Psoas muscle (tissue), 7 donors: ENCODE measurements at regions not wholly inside any gene's neighbourhood (a gene's known extent, or its start where the extent isn't known, plus 50 kb on each side); places are given as distances from the start of the nearest gene placed in this dataset.

Experiments used
- ATAC-seq, 4 donors: fragments of 200-7000 bp; cut with Tn5 transposase; one replicate each; pipeline ENCODE4 v1.9.1; 2020; ENCODE audit warnings: moderate library complexity in 3 of 4, mild to moderate bottlenecking in 2 of 4
- DNase-seq, 2 donors: peaks; one replicate each; pipeline ENCODE4 v3.0.0-alpha.2; 2020
- H3K27ac ChIP-seq: fragments of 200-600 bp; one replicate; pipeline ENCODE4 v1.8.0; 2022
- H3K27me3 ChIP-seq, 3 donors: fragments of 200-600 bp in 1 of 3; one replicate each; pipeline versions ENCODE4 v1.6.1 to v1.8.0; 2013 to 2022; ENCODE audit warnings: low read length in 2 of 3, mild to moderate bottlenecking in 2 of 3, moderate library complexity in 1 of 3; ENCODE audit not compliant: insufficient read depth in 3 of 3
- H3K36me3 ChIP-seq, 2 donors: fragments of 200-600 bp in 1 of 2; one replicate each; pipeline versions ENCODE4 v1.6.1 to v1.8.0; 2013 to 2022; ENCODE audit warnings: low read depth in 1 of 2, mild to moderate bottlenecking in 1 of 2, moderate library complexity in 1 of 2; ENCODE audit not compliant: insufficient read depth in 1 of 2
- H3K4me1 ChIP-seq: fragments of 200-600 bp; one replicate; pipeline ENCODE4 v1.8.0; 2022
- H3K4me3 ChIP-seq: fragments of 200-600 bp; one replicate; pipeline ENCODE4 v1.8.0; 2022; ENCODE audit warnings: mild to moderate bottlenecking
- H3K9me3 ChIP-seq: fragments of 200-600 bp; one replicate; pipeline ENCODE4 v1.8.0; 2022
- CTCF ChIP-seq: fragments of 200-600 bp; IDR thresholded peaks from one replicate; pipeline ENCODE4 v1.8.0; 2022; ENCODE audit warnings: antibody characterized with exemption
- WGBS, 3 donors: extraction: QIAGEN DNeasy Blood & Tissue Kit; methylation state at CpG; one replicate each; pipeline versions ENCODE4 v1.1.6 to v1.1.7; 2013; 5-methylcytosine and 5-hydroxymethylcytosine counted together
- intact Hi-C, 2 donors: fragments of 100-400 bp; cut with DNase I; formaldehyde crosslinking; loops; one replicate each; pipeline versions ENCODE4 v1.11.0 to v1.14.2; 2022
- donor health status: healthy with polysubstance abuse.
- donor health status: DM: no; HTN: no; CAD: no; lungs with moderate emphysema.
- donor health status: Bipolar disorder and iron deficiency.
- donor health status: healthy.
- donor health status: DM: yes; HTN: yes; CAD: no.
- donor health status: DM: no; HTN: no; CAD: no.
- donor health status: DM: yes; HTN: yes; CAD: no.

GRCh38 chr2:204108330-204108751 is 171.8 kb downstream of the ICOS start:
- WGBS, 3 donors: 15 to 34% (median 25%) methylated on average over 3 of the region's 3 CpGs
- intact Hi-C loops: no loop called here
- Histone ChIP-seq H3K27me3 (no peaks in the 10 kb centered on the region), H3K9me3 (no peaks in the 10 kb centered on the region), H3K27ac (no peak overlapping the region), H3K36me3 (no peaks in the 10 kb centered on the region), H3K4me3 (no peak overlapping the region), H3K4me1 (no peaks in the 10 kb centered on the region)
- no peak for ATAC-seq
- peak; percentile 42 for TF ChIP-seq CTCF
- no peak for DNase-seq

GRCh38 chr2:204108781-204109295 is 172.3 kb downstream of the ICOS start:
- Histone ChIP-seq H3K4me3 (no peak overlapping the region), H3K9me3 (no peaks in the 10 kb centered on the region), H3K27ac (no peak overlapping the region), H3K4me1 (no peaks in the 10 kb centered on the region), H3K27me3 (no peaks in the 10 kb centered on the region), H3K36me3 (no peaks in the 10 kb centered on the region)
- DNase-seq: no peak
- ATAC-seq: no peak
- 73 to 82% (median 75%) methylated on average over 9 of the region's 9 CpGs for WGBS, 3 donors
- intact Hi-C loops: no loop called here
- no peak for TF ChIP-seq CTCF

GRCh38 chr2:204109681-204110080 is 173.1 kb downstream of the ICOS start:
- ATAC-seq: no peak
- Histone ChIP-seq H3K4me3 (no peak overlapping the region), H3K27me3 (no peaks in the 10 kb centered on the region), H3K9me3 (no peaks in the 10 kb centered on the region), H3K36me3 (no peaks in the 10 kb centered on the region), H3K27ac (no peak overlapping the region), H3K4me1 (no peaks in the 10 kb centered on the region)
- intact Hi-C loops: no loop called here
- TF ChIP-seq CTCF: no peak
- WGBS, 3 donors: 77 to 82% (median 82%) methylated on average over 11 of the region's 11 CpGs
- no peak for DNase-seq

GRCh38 chr2:204110338-204110741 is 173.8 kb downstream of the ICOS start:
- ATAC-seq: no peak

More at GRCh38 chr2:204110338-204110741, 173.8 kb downstream of the ICOS start:
- intact Hi-C loops: no loop called here
- 39 to 44% (median 43%) methylated on average over 8 of the region's 8 CpGs for WGBS, 3 donors
- no peak for DNase-seq
- H3K9me3 ChIP-seq: no peaks in the 10 kb centered on the region
- H3K4me3 ChIP-seq: no peak overlapping the region
- H3K36me3 ChIP-seq: no peaks in the 10 kb centered on the region
- H3K4me1 ChIP-seq: no peaks in the 10 kb centered on the region
- TF ChIP-seq CTCF: no peak
- no peaks in the 10 kb centered on the region for H3K27me3 ChIP-seq
- no peak overlapping the region for H3K27ac ChIP-seq
